NCI-H510A treated with DMSO at 0.1 percent for 48 hours (cell line): ENCODE measurements at regions not wholly inside any gene's neighbourhood (a gene's known extent, or its start where the extent isn't known, plus 50 kb on each side); places are given as distances from the start of the nearest gene placed in this dataset.

Source experiments
- DNase-seq: peaks from one replicate; lab custom pipeline; 2025; lab: John Stamatoyannopoulos, UW

- no peak for DNase-seq
Observed at GRCh38 chr2:4370422-4371090, 667.2 kb downstream of the DCDC2C start.

- no peak for DNase-seq
Observed at GRCh38 chr2:4381049-4381448, 677.7 kb downstream of the DCDC2C start.

GRCh38 chr2:4381773-4382172 is 678.4 kb downstream of the DCDC2C start:
- no peak for DNase-seq

GRCh38 chr2:4391013-4391412 is 687.6 kb downstream of the DCDC2C start:
- DNase-seq: no peak

- DNase-seq: no peak
Observed at GRCh38 chr2:4404363-4404762, 701.0 kb downstream of the DCDC2C start.

GRCh38 chr2:4408321-4408720 is 704.9 kb downstream of the DCDC2C start:
- DNase-seq: no peak

GRCh38 chr2:4412637-4413187 is 709.3 kb downstream of the DCDC2C start:
- DNase-seq: no peak

GRCh38 chr2:4415171-4415570 is 711.8 kb downstream of the DCDC2C start:
- no peak for DNase-seq

GRCh38 chr2:4415810-4416413 is 712.5 kb downstream of the DCDC2C start:
- no peak for DNase-seq

GRCh38 chr2:4416431-4416830 is 713.1 kb downstream of the DCDC2C start:
- no peak for DNase-seq

GRCh38 chr2:4417771-4418170 is 714.4 kb downstream of the DCDC2C start:
- no peak for DNase-seq

- DNase-seq: peak; percentile 8
Observed at GRCh38 chr2:4420032-4420431, 716.7 kb downstream of the DCDC2C start.

GRCh38 chr2:4424153-4424552 is 720.8 kb downstream of the DCDC2C start:
- DNase-seq: no peak

GRCh38 chr2:4427083-4427482 is 723.7 kb downstream of the DCDC2C start:
- no peak for DNase-seq

GRCh38 chr2:4445821-4446220 is 742.4 kb downstream of the DCDC2C start:
- DNase-seq: no peak

GRCh38 chr2:4454907-4455306 is 751.5 kb downstream of the DCDC2C start:
- no peak for DNase-seq

GRCh38 chr2:4455486-4456155 is 752.2 kb downstream of the DCDC2C start:
- no peak for DNase-seq

GRCh38 chr2:4464634-4465266 is 761.4 kb downstream of the DCDC2C start:
- no peak for DNase-seq

GRCh38 chr2:4465671-4466070 is 762.3 kb downstream of the DCDC2C start:
- DNase-seq: no peak

- DNase-seq: no peak
Observed at GRCh38 chr2:4475618-4476017, 772.2 kb downstream of the DCDC2C start.

GRCh38 chr2:4483050-4483449 is 779.7 kb downstream of the DCDC2C start:
- no peak for DNase-seq

GRCh38 chr2:4486971-4487370 is 783.6 kb downstream of the DCDC2C start:
- no peak for DNase-seq
